Chondrocyte (in vitro differentiated cells): ENCODE measurements at regions not wholly inside any gene's neighbourhood (a gene's known extent, or its start where the extent isn't known, plus 50 kb on each side); places are given as distances from the start of the nearest gene placed in this dataset.

ENCODE experiments used
- DNase-seq: peaks from one replicate; pipeline ENCODE4 v3.0.0; 2021; ENCODE audit warnings: mixed read lengths, low spot score
- H3K27ac Mint-ChIP-seq: one replicate; pipeline ENCODE4 v1.8.0; 2021; ENCODE audit warnings: mild to moderate bottlenecking, moderate library complexity, mixed read lengths; ENCODE audit not compliant: unreplicated experiment
- H3K27me3 Mint-ChIP-seq: 2 replicates; pipeline ENCODE4 v1.8.0; 2021; ENCODE audit warnings: low read depth, mixed read lengths
- H3K36me3 Mint-ChIP-seq: 2 replicates; pipeline ENCODE4 v1.8.0; 2021; ENCODE audit warnings: low read depth, mixed read lengths
- H3K4me1 Mint-ChIP-seq: 2 replicates; pipeline ENCODE4 v1.8.0; 2021; ENCODE audit warnings: low read depth, mild to moderate bottlenecking, mixed read lengths
- H3K4me3 Mint-ChIP-seq: one replicate; pipeline ENCODE4 v1.8.0; 2021; ENCODE audit warnings: mild to moderate bottlenecking, moderate library complexity, mixed read lengths; ENCODE audit not compliant: unreplicated experiment
- H3K9me3 Mint-ChIP-seq: 2 replicates; pipeline ENCODE4 v1.8.0; 2021; ENCODE audit warnings: low read depth, mixed read lengths
- CTCF ChIP-seq: fragments of 200-600 bp; sonication (generic); IDR thresholded peaks from 2 replicates; pipeline ENCODE4 v1.5.0; 2021; ENCODE audit warnings: antibody characterized with exemption, mild to moderate bottlenecking, moderate library complexity

GRCh38 chr21:28090546-28090945, 902.1 kb downstream of the LTN1 start:
- no peaks in the 10 kb centered on the region for H3K27me3 Mint-ChIP-seq
- DNase-seq, result no peak
- no peak overlapping the region for H3K27ac Mint-ChIP-seq
- no peak overlapping the region for H3K4me3 Mint-ChIP-seq
- no peak for TF ChIP-seq CTCF
- H3K36me3 Mint-ChIP-seq, result peaks cover 3% of the 10 kb centered on the region
- H3K9me3 Mint-ChIP-seq, result peaks cover 16% of the 10 kb centered on the region
- H3K4me1 Mint-ChIP-seq, result no peaks in the 10 kb centered on the region

- DNase-seq, result no peak
- Mint-ChIP-seq H3K4me3 (no peak overlapping the region), H3K9me3 (peaks cover 16% of the 10 kb centered on the region), H3K4me1 (no peaks in the 10 kb centered on the region), H3K27ac (no peak overlapping the region), H3K27me3 (no peaks in the 10 kb centered on the region), H3K36me3 (peaks cover 3% of the 10 kb centered on the region)
- TF ChIP-seq CTCF, result no peak
Measured at GRCh38 chr21:28089599-28090441, 902.9 kb downstream of the LTN1 start.

- no peaks in the 10 kb centered on the region for H3K27me3 Mint-ChIP-seq
- H3K36me3 Mint-ChIP-seq, result peaks cover 3% of the 10 kb centered on the region
- H3K9me3 Mint-ChIP-seq, result peaks cover 16% of the 10 kb centered on the region
- DNase-seq, result no peak
- no peaks in the 10 kb centered on the region for H3K4me1 Mint-ChIP-seq
- TF ChIP-seq CTCF, result no peak
- H3K4me3 Mint-ChIP-seq, result no peak overlapping the region
- no peak overlapping the region for H3K27ac Mint-ChIP-seq
Measured at GRCh38 chr21:28086861-28087581, 905.7 kb downstream of the LTN1 start.

- no peak for TF ChIP-seq CTCF
- peaks cover 3% of the 10 kb centered on the region for H3K36me3 Mint-ChIP-seq
- no peaks in the 10 kb centered on the region for H3K4me1 Mint-ChIP-seq
- DNase-seq, result no peak
- no peaks in the 10 kb centered on the region for H3K27me3 Mint-ChIP-seq
- H3K9me3 Mint-ChIP-seq, result peaks cover 16% of the 10 kb centered on the region
- H3K4me3 Mint-ChIP-seq, result no peak overlapping the region
- H3K27ac Mint-ChIP-seq, result no peak overlapping the region
Measured at GRCh38 chr21:28084951-28085350, 907.7 kb downstream of the LTN1 start.

GRCh38 chr21:28083350-28083749, 909.3 kb downstream of the LTN1 start:
- no peak overlapping the region for H3K27ac Mint-ChIP-seq
- H3K9me3 Mint-ChIP-seq, result peaks cover 16% of the 10 kb centered on the region
- no peak for TF ChIP-seq CTCF
- no peaks in the 10 kb centered on the region for H3K4me1 Mint-ChIP-seq
- peaks cover 3% of the 10 kb centered on the region for H3K36me3 Mint-ChIP-seq
- no peak for DNase-seq
- H3K4me3 Mint-ChIP-seq, result no peak overlapping the region
- H3K27me3 Mint-ChIP-seq, result peaks cover 2% of the 10 kb centered on the region
